Loucy (cell line): ENCODE measurements at regions not wholly inside any gene's neighbourhood (a gene's known extent, or its start where the extent isn't known, plus 50 kb on each side); places are given as distances from the start of the nearest gene placed in this dataset.

Experiments used
- H2AFZ ChIP-seq: fragments of 200-600 bp; sonication (generic); 2 replicates; pipeline ENCODE4 v1.6.0; 2016; ENCODE audit warnings: antibody characterized with exemption, mild to moderate bottlenecking, low read length, moderate library complexity
- H3F3A ChIP-seq: fragments of 200-600 bp; 2 replicates; pipeline ENCODE4 v1.6.0; 2016; ENCODE audit warnings: antibody characterized with exemption, low read depth, mild to moderate bottlenecking
- H3K27me3 ChIP-seq: fragments of 200-600 bp; sonication (generic); 2 replicates; pipeline ENCODE4 v1.6.1; 2014; ENCODE audit warnings: low read length, mild to moderate bottlenecking; ENCODE audit not compliant: insufficient read depth, poor library complexity, severe bottlenecking
- H3K36me3 ChIP-seq: fragments of 200-600 bp; sonication (generic); 2 replicates; pipeline ENCODE4 v1.6.1; 2016; ENCODE audit warnings: low read length; ENCODE audit not compliant: insufficient read depth
- H3K4me1 ChIP-seq: fragments of 200-600 bp; sonication (generic); 2 replicates; pipeline ENCODE4 v1.5.1; 2014; ENCODE audit warnings: low read length, mild to moderate bottlenecking; ENCODE audit not compliant: insufficient read depth, poor library complexity, severe bottlenecking
- H3K4me2 ChIP-seq: fragments of 200-600 bp; sonication (generic); 2 replicates; pipeline ENCODE4 v1.6.0; 2014; ENCODE audit warnings: antibody characterized with exemption, low read length, low read depth, mild to moderate bottlenecking; ENCODE audit not compliant: poor library complexity, severe bottlenecking
- H3K4me3 ChIP-seq: fragments of 200-600 bp; sonication (generic); 2 replicates; pipeline ENCODE4 v1.5.1; 2014; ENCODE audit warnings: low read length, mild to moderate bottlenecking, mixed read lengths; ENCODE audit not compliant: poor library complexity, severe bottlenecking
- H3K79me2 ChIP-seq: fragments of 200-600 bp; sonication (generic); 2 replicates; pipeline ENCODE4 v1.6.1; 2014; ENCODE audit warnings: low read length; ENCODE audit not compliant: insufficient read depth
- H3K9ac ChIP-seq: fragments of 200-600 bp; sonication (generic); 2 replicates; pipeline ENCODE4 v1.6.0; 2014; ENCODE audit warnings: mild to moderate bottlenecking, low read depth, low read length, moderate library complexity; ENCODE audit not compliant: poor library complexity, severe bottlenecking
- H3K9me2 ChIP-seq: fragments of 200-600 bp; sonication (generic); replicated peaks from 2 replicates; pipeline ENCODE4 v1.6.1; 2016; ENCODE audit warnings: low read depth, low read length, mixed read lengths
- H3K9me3 ChIP-seq: fragments of 200-600 bp; sonication (generic); 2 replicates; pipeline ENCODE4 v1.6.1; 2014; ENCODE audit warnings: mild to moderate bottlenecking, antibody characterized with exemption, low read length, low read depth; ENCODE audit not compliant: insufficient read depth
- H4K20me1 ChIP-seq: fragments of 200-600 bp; sonication (generic); 2 replicates; pipeline ENCODE4 v1.6.0; 2014; ENCODE audit warnings: antibody characterized with exemption, low read length, mild to moderate bottlenecking; ENCODE audit not compliant: insufficient read depth, poor library complexity, severe bottlenecking
- CTCF ChIP-seq: fragments of 200-600 bp; sonication (generic); conservative IDR thresholded peaks from 2 replicates; pipeline ENCODE4 v1.5.1; 2014; ENCODE audit warnings: mild to moderate bottlenecking, antibody characterized with exemption, low read length
- EZH2phosphoT487 ChIP-seq: fragments of 200-600 bp; IDR thresholded peaks from 2 replicates; pipeline ENCODE4 v1.6.1; 2018; ENCODE audit warnings: antibody characterized with exemption, mild to moderate bottlenecking, moderate library complexity, borderline replicate concordance

DNA sequence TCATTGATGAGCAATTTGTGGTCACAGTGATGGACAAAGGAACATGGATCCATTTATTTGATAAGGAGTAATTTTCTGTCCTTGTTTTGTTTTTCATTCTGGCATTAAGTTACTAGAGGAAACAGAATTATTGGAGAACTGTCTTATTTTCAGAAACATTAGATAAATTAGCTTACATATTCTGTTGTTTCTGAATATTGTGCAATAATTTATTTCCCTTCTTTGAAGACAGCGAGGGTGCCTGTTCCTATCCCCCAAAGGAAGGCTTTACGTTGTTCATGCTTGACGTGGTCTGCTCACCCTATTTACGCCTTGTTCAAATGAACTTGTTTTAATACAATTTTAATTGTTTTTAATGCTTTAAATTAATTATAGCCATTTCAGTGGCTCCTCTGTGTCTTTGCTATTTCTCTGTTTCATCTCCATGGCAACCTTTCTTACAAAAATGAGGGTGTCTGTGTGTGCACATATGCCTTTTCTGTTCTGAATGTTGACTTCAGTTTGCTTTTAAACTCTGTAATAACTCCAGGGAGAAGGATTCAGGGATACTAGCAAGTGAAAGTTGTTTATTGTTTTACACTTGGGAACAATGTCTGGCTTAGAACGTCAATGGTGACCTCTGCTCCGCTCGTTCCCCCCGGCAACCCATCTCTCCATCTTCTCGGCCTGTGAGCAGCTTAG, 138.3 kb upstream of the PLET1 start:
- H3K36me3 ChIP-seq = no peaks in the 10 kb centered on the region
- H3K4me1 ChIP-seq = no peaks in the 10 kb centered on the region
- H3K9ac ChIP-seq = no peak overlapping the region
- no peaks in the 10 kb centered on the region for H3K79me2 ChIP-seq
- no peak overlapping the region for H3K4me3 ChIP-seq
- H3F3A ChIP-seq = no peaks in the 10 kb centered on the region
- no peaks in the 10 kb centered on the region for H4K20me1 ChIP-seq
- no peaks in the 10 kb centered on the region for H3K27me3 ChIP-seq
- no peaks in the 10 kb centered on the region for H3K9me2 ChIP-seq
- H2AFZ ChIP-seq = no peak overlapping the region
- TF ChIP-seq CTCF (no peak), EZH2phosphoT487 (no peak)
- H3K9me3 ChIP-seq = no peaks in the 10 kb centered on the region
- no peak overlapping the region for H3K4me2 ChIP-seq

- Histone ChIP-seq H3F3A (no peaks in the 10 kb centered on the region), H3K4me2 (no peak overlapping the region), H3K4me1 (no peaks in the 10 kb centered on the region), H3K9me2 (no peaks in the 10 kb centered on the region), H3K4me3 (no peak overlapping the region), H3K27me3 (no peaks in the 10 kb centered on the region), H4K20me1 (no peaks in the 10 kb centered on the region), H3K9ac (no peak overlapping the region), H2AFZ (no peak overlapping the region), H3K36me3 (no peaks in the 10 kb centered on the region), H3K9me3 (no peaks in the 10 kb centered on the region), H3K79me2 (no peaks in the 10 kb centered on the region)
- TF ChIP-seq EZH2phosphoT487 (no peak), CTCF (no peak)
Observed at GRCh38 chr11:112400476-112401014, 139.9 kb upstream of the PLET1 start.

GRCh38 chr11:112401036-112401769, 140.5 kb upstream of the PLET1 start:
- no peaks in the 10 kb centered on the region for H4K20me1 ChIP-seq
- H3K79me2 ChIP-seq = no peaks in the 10 kb centered on the region
- H3K27me3 ChIP-seq = no peaks in the 10 kb centered on the region
- H3K9me3 ChIP-seq = no peaks in the 10 kb centered on the region
- H2AFZ ChIP-seq = no peak overlapping the region
- no peak overlapping the region for H3K4me3 ChIP-seq
- H3K4me1 ChIP-seq = no peaks in the 10 kb centered on the region
- no peaks in the 10 kb centered on the region for H3K9me2 ChIP-seq
- no peak for TF ChIP-seq EZH2phosphoT487
- no peak for TF ChIP-seq CTCF
- H3K36me3 ChIP-seq = no peaks in the 10 kb centered on the region
- no peaks in the 10 kb centered on the region for H3F3A ChIP-seq
- no peak overlapping the region for H3K4me2 ChIP-seq
- no peak overlapping the region for H3K9ac ChIP-seq
